GM06990 (cell line): ENCODE measurements at regions not wholly inside any gene's neighbourhood (a gene's known extent, or its start where the extent isn't known, plus 50 kb on each side); places are given as distances from the start of the nearest gene placed in this dataset.
A peak's percentile ranks its signal among the peaks of the same experiment; 100 is the strongest.

Experiments used
- DNase-seq: peaks from one replicate; pipeline ENCODE4 v3.0.0-alpha.2; 2011; ENCODE audit not compliant: insufficient read length; ENCODE audit errors: extremely low read depth
- H3K27me3 ChIP-seq: replicated peaks from 2 replicates; pipeline ENCODE4 v1.6.0; 2011; ENCODE audit warnings: low read length; ENCODE audit not compliant: control insufficient read depth, insufficient read depth
- H3K36me3 ChIP-seq: 2 replicates; pipeline ENCODE4 v1.5.1; 2011; ENCODE audit warnings: low read length; ENCODE audit not compliant: control insufficient read depth, insufficient read depth
- H3K4me3 ChIP-seq: replicated peaks from 2 replicates; pipeline ENCODE4 v1.5.1; 2011; ENCODE audit warnings: low read depth, mild to moderate bottlenecking, control low read depth, low read length
- CTCF ChIP-seq: IDR thresholded peaks from 2 replicates; pipeline ENCODE4 v1.5.1; 2011; ENCODE audit warnings: low read length, control low read depth, mild to moderate bottlenecking, inconsistent platforms; ENCODE audit not compliant: insufficient read depth, poor library complexity, severe bottlenecking

GRCh38 chr3:177424521-177424920 lies 227.2 kb upstream of the TBL1XR1 start:
- DNase-seq = no peak
- Histone ChIP-seq H3K27me3 (no peaks in the 10 kb centered on the region), H3K36me3 (no peaks in the 10 kb centered on the region), H3K4me3 (no peak overlapping the region)
- TF ChIP-seq CTCF = no peak

- Histone ChIP-seq H3K36me3 (no peaks in the 10 kb centered on the region), H3K4me3 (no peak overlapping the region), H3K27me3 (no peaks in the 10 kb centered on the region)
- DNase-seq = no peak
- no peak for TF ChIP-seq CTCF
Measured at GRCh38 chr3:177425042-177425441, 227.8 kb upstream of the TBL1XR1 start.

GRCh38 chr3:177426106-177426877 lies 229.0 kb upstream of the TBL1XR1 start:
- Histone ChIP-seq H3K4me3 (no peak overlapping the region), H3K27me3 (no peaks in the 10 kb centered on the region), H3K36me3 (no peaks in the 10 kb centered on the region)
- no peak for TF ChIP-seq CTCF
- DNase-seq = no peak

- Histone ChIP-seq H3K27me3 (no peaks in the 10 kb centered on the region), H3K4me3 (no peak overlapping the region), H3K36me3 (no peaks in the 10 kb centered on the region)
- no peak for TF ChIP-seq CTCF
- DNase-seq = peak; percentile 78
Measured at GRCh38 chr3:177426878-177427495, 229.7 kb upstream of the TBL1XR1 start.

GRCh38 chr3:177427540-177427939 lies 230.3 kb upstream of the TBL1XR1 start:
- Histone ChIP-seq H3K36me3 (no peaks in the 10 kb centered on the region), H3K27me3 (no peaks in the 10 kb centered on the region), H3K4me3 (no peak overlapping the region)
- no peak for DNase-seq
- TF ChIP-seq CTCF = no peak
